Activated CD8-positive, alpha-beta memory T cell treated with anti-CD3 and anti-CD28 coated beads for 24 hours (primary cell): ENCODE measurements at regions not wholly inside any gene's neighbourhood (a gene's known extent, or its start where the extent isn't known, plus 50 kb on each side); places are given as distances from the start of the nearest gene placed in this dataset.
"Not testable (repeated sequence)": the region's sequence is repeated elsewhere in the genome, so short reads cannot be mapped to it uniquely, and the experiment has no call there.

ENCODE experiments used
- DNase-seq: peaks from one replicate; pipeline ENCODE4 v3.0.0-alpha.2; 2020

- no peak for DNase-seq
Observed at GRCh38 chr18:47658498-47658897, 272.0 kb downstream of the SMAD2 start.

GRCh38 chr18:47654988-47655387 lies 275.5 kb downstream of the SMAD2 start:
- no peak for DNase-seq

- no peak for DNase-seq
Observed at GRCh38 chr18:47644896-47645295, 285.6 kb downstream of the SMAD2 start.

GRCh38 chr18:47637551-47637950 lies 292.9 kb downstream of the SMAD2 start:
- DNase-seq: not testable (repeated sequence)

GRCh38 chr18:47635416-47635815 lies 295.0 kb downstream of the SMAD2 start:
- no peak for DNase-seq

- no peak for DNase-seq
Observed at GRCh38 chr18:47632970-47633635, 297.4 kb downstream of the SMAD2 start.

- no peak for DNase-seq
Observed at GRCh38 chr18:47628893-47629292, 301.6 kb downstream of the SMAD2 start.

- DNase-seq: no peak
Observed at GRCh38 chr18:47628240-47628781, 302.1 kb downstream of the SMAD2 start.

- no peak for DNase-seq
Observed at GRCh38 chr18:47627030-47627429, 303.4 kb downstream of the SMAD2 start.

- no peak for DNase-seq
Observed at GRCh38 chr18:47619771-47620448, 310.5 kb downstream of the SMAD2 start.

GRCh38 chr18:47618758-47619157 lies 311.7 kb downstream of the SMAD2 start:
- no peak for DNase-seq

- no peak for DNase-seq
Observed at GRCh38 chr18:47615043-47615442, 315.4 kb downstream of the SMAD2 start.

GRCh38 chr18:47613929-47614328 lies 316.5 kb downstream of the SMAD2 start:
- no peak for DNase-seq

GRCh38 chr18:47611649-47612048 lies 318.8 kb downstream of the SMAD2 start:
- DNase-seq: no peak

GRCh38 chr18:47606526-47606925 lies 323.9 kb downstream of the SMAD2 start:
- DNase-seq: no peak

GRCh38 chr18:47605093-47605492 lies 325.4 kb downstream of the SMAD2 start:
- DNase-seq: no peak

GRCh38 chr18:47604021-47604420 lies 326.4 kb downstream of the SMAD2 start:
- DNase-seq: no peak

- no peak for DNase-seq
Observed at GRCh38 chr18:47603158-47603557, 327.3 kb downstream of the SMAD2 start.

GRCh38 chr18:47602273-47602897 lies 328.1 kb downstream of the SMAD2 start:
- DNase-seq: no peak

GRCh38 chr18:47601581-47602272 lies 328.7 kb downstream of the SMAD2 start:
- no peak for DNase-seq

GRCh38 chr18:47595831-47596501 lies 334.5 kb downstream of the SMAD2 start:
- DNase-seq: no peak

GRCh38 chr18:47594621-47595086 lies 335.8 kb downstream of the SMAD2 start:
- no peak for DNase-seq
